Activated T-helper 1 cell treated with anti-CD3 and anti-CD28 coated beads, Interleukin-12 subunit alpha, Interleukin-12 subunit beta, Interleukin-2, Interleukin-4 antibody, amounts not matched to agents 30 ng/mL and 10 ng/mL and 1 ng/mL, durations not matched to agents 14 hours and 24 hours and 36 hours (primary cell): ENCODE measurements at regions not wholly inside any gene's neighbourhood (a gene's known extent, or its start where the extent isn't known, plus 50 kb on each side); places are given as distances from the start of the nearest gene placed in this dataset.

Experiments used
- DNase-seq: peaks from one replicate; pipeline ENCODE4 v3.0.0; 2021; ENCODE audit warnings: low spot score
- H3K27ac Mint-ChIP-seq: one replicate; pipeline ENCODE4 v1.8.0; 2021; ENCODE audit warnings: mild to moderate bottlenecking, mixed read lengths
- H3K27me3 Mint-ChIP-seq: one replicate; pipeline ENCODE4 v1.8.0; 2022; ENCODE audit warnings: mild to moderate bottlenecking, moderate library complexity, mixed read lengths; ENCODE audit not compliant: insufficient read depth
- H3K36me3 Mint-ChIP-seq: one replicate; pipeline ENCODE4 v1.8.0; 2021; ENCODE audit warnings: low read depth, mixed read lengths
- H3K4me1 Mint-ChIP-seq: one replicate; pipeline ENCODE4 v1.8.0; 2021; ENCODE audit warnings: low read depth, mixed read lengths
- H3K4me3 Mint-ChIP-seq: one replicate; pipeline ENCODE4 v1.8.0; 2021; ENCODE audit warnings: mild to moderate bottlenecking, moderate library complexity, mixed read lengths
- H3K9me3 Mint-ChIP-seq: one replicate; pipeline ENCODE4 v1.8.0; 2021; ENCODE audit warnings: mixed read lengths
- intact Hi-C: fragments of 100-400 bp; cut with micrococcal nuclease; formaldehyde crosslinking; loops from one replicate; pipeline ENCODE4 v1.15.1; 2024

- H3K9me3 Mint-ChIP-seq: no peaks in the 10 kb centered on the region
- H3K4me1 Mint-ChIP-seq: no peaks in the 10 kb centered on the region
- H3K27ac Mint-ChIP-seq: no peak overlapping the region
- H3K27me3 Mint-ChIP-seq: peaks cover 1% of the 10 kb centered on the region
- DNase-seq: no peak
- intact Hi-C loops: no loop called here
- H3K4me3 Mint-ChIP-seq: no peak overlapping the region
- H3K36me3 Mint-ChIP-seq: no peaks in the 10 kb centered on the region
Observed at GRCh38 chr2:186256540-186256939, 229.5 kb upstream of the ZC3H15 start.

GRCh38 chr2:186263673-186264250, 222.3 kb upstream of the ZC3H15 start:
- Mint-ChIP-seq H3K9me3 (peaks cover 6% of the 10 kb centered on the region), H3K36me3 (no peaks in the 10 kb centered on the region), H3K27me3 (no peaks in the 10 kb centered on the region), H3K4me3 (no peak overlapping the region), H3K4me1 (no peaks in the 10 kb centered on the region), H3K27ac (no peak overlapping the region)
- DNase-seq: no peak
- intact Hi-C loops: no loop called here

- no peak for DNase-seq
- intact Hi-C loops: no loop called here
- Mint-ChIP-seq H3K4me3 (no peak overlapping the region), H3K9me3 (peaks cover 9% of the 10 kb centered on the region), H3K36me3 (no peaks in the 10 kb centered on the region), H3K27me3 (no peaks in the 10 kb centered on the region), H3K4me1 (no peaks in the 10 kb centered on the region), H3K27ac (no peak overlapping the region)
Observed at GRCh38 chr2:186269536-186269935, 216.5 kb upstream of the ZC3H15 start.

GRCh38 chr2:186273953-186274352, 212.1 kb upstream of the ZC3H15 start:
- Mint-ChIP-seq H3K36me3 (no peaks in the 10 kb centered on the region), H3K27ac (no peak overlapping the region), H3K4me1 (no peaks in the 10 kb centered on the region), H3K9me3 (peaks cover 4% of the 10 kb centered on the region), H3K27me3 (no peaks in the 10 kb centered on the region), H3K4me3 (no peak overlapping the region)
- intact Hi-C loops: no loop called here
- DNase-seq: no peak

GRCh38 chr2:186274936-186275575, 211.0 kb upstream of the ZC3H15 start:
- Mint-ChIP-seq H3K4me1 (no peaks in the 10 kb centered on the region), H3K27me3 (no peaks in the 10 kb centered on the region), H3K9me3 (peaks cover 4% of the 10 kb centered on the region), H3K36me3 (no peaks in the 10 kb centered on the region), H3K27ac (no peak overlapping the region), H3K4me3 (no peak overlapping the region)
- DNase-seq: no peak
- intact Hi-C loops: no loop called here

- no peak for DNase-seq
- Mint-ChIP-seq H3K9me3 (peaks cover 4% of the 10 kb centered on the region), H3K27me3 (no peaks in the 10 kb centered on the region), H3K4me3 (no peak overlapping the region), H3K4me1 (no peaks in the 10 kb centered on the region), H3K27ac (no peak overlapping the region), H3K36me3 (no peaks in the 10 kb centered on the region)
- intact Hi-C loops: no loop called here
Observed at GRCh38 chr2:186276909-186277308, 209.2 kb upstream of the ZC3H15 start.

- DNase-seq: no peak
- intact Hi-C loops: no loop called here
- H3K36me3 Mint-ChIP-seq: no peaks in the 10 kb centered on the region
- H3K27ac Mint-ChIP-seq: no peak overlapping the region
- H3K9me3 Mint-ChIP-seq: no peaks in the 10 kb centered on the region
- no peak overlapping the region for H3K4me3 Mint-ChIP-seq
- no peaks in the 10 kb centered on the region for H3K27me3 Mint-ChIP-seq
- no peaks in the 10 kb centered on the region for H3K4me1 Mint-ChIP-seq
Observed at GRCh38 chr2:186281726-186282125, 204.3 kb upstream of the ZC3H15 start.

- no peak for DNase-seq
- H3K9me3 Mint-ChIP-seq: no peaks in the 10 kb centered on the region
- H3K4me3 Mint-ChIP-seq: no peak overlapping the region
- no peaks in the 10 kb centered on the region for H3K36me3 Mint-ChIP-seq
- no peak overlapping the region for H3K27ac Mint-ChIP-seq
- no peaks in the 10 kb centered on the region for H3K27me3 Mint-ChIP-seq
- intact Hi-C loops: no loop called here
- no peaks in the 10 kb centered on the region for H3K4me1 Mint-ChIP-seq
Observed at GRCh38 chr2:186294248-186294888, 191.7 kb upstream of the ZC3H15 start.

GRCh38 chr2:186299610-186300009, 186.4 kb upstream of the ZC3H15 start:
- Mint-ChIP-seq H3K9me3 (no peaks in the 10 kb centered on the region), H3K36me3 (no peaks in the 10 kb centered on the region), H3K4me3 (no peak overlapping the region), H3K4me1 (no peaks in the 10 kb centered on the region), H3K27me3 (no peaks in the 10 kb centered on the region), H3K27ac (no peak overlapping the region)
- intact Hi-C loops: no loop called here
- no peak for DNase-seq

GRCh38 chr2:186302263-186302662, 183.8 kb upstream of the ZC3H15 start:
- no peaks in the 10 kb centered on the region for H3K4me1 Mint-ChIP-seq
- no peak overlapping the region for H3K27ac Mint-ChIP-seq
- intact Hi-C loops: no loop called here
- H3K9me3 Mint-ChIP-seq: no peaks in the 10 kb centered on the region
- H3K27me3 Mint-ChIP-seq: no peaks in the 10 kb centered on the region
- DNase-seq: no peak
- H3K36me3 Mint-ChIP-seq: no peaks in the 10 kb centered on the region
- no peak overlapping the region for H3K4me3 Mint-ChIP-seq

- no peak overlapping the region for H3K27ac Mint-ChIP-seq
- DNase-seq: no peak
- H3K4me3 Mint-ChIP-seq: no peak overlapping the region
- H3K9me3 Mint-ChIP-seq: no peaks in the 10 kb centered on the region
- no peaks in the 10 kb centered on the region for H3K4me1 Mint-ChIP-seq
- H3K36me3 Mint-ChIP-seq: no peaks in the 10 kb centered on the region
- intact Hi-C loops: no loop called here
- H3K27me3 Mint-ChIP-seq: no peaks in the 10 kb centered on the region
Observed at GRCh38 chr2:186303091-186303490, 183.0 kb upstream of the ZC3H15 start.

- H3K27me3 Mint-ChIP-seq: no peaks in the 10 kb centered on the region
- no peak overlapping the region for H3K27ac Mint-ChIP-seq
- intact Hi-C loops: no loop called here
- H3K4me3 Mint-ChIP-seq: no peak overlapping the region
- H3K4me1 Mint-ChIP-seq: no peaks in the 10 kb centered on the region
- no peaks in the 10 kb centered on the region for H3K36me3 Mint-ChIP-seq
- no peaks in the 10 kb centered on the region for H3K9me3 Mint-ChIP-seq
- no peak for DNase-seq
Observed at GRCh38 chr2:186304064-186304463, 182.0 kb upstream of the ZC3H15 start.

GRCh38 chr2:186306754-186307153, 179.3 kb upstream of the ZC3H15 start:
- DNase-seq: no peak
- Mint-ChIP-seq H3K27ac (no peak overlapping the region), H3K4me1 (no peaks in the 10 kb centered on the region), H3K4me3 (no peak overlapping the region), H3K9me3 (peaks cover 4% of the 10 kb centered on the region), H3K36me3 (no peaks in the 10 kb centered on the region), H3K27me3 (no peaks in the 10 kb centered on the region)
- intact Hi-C loops: no loop called here
